IMR-90 (cell line): ENCODE measurements at regions not wholly inside any gene's neighbourhood (a gene's known extent, or its start where the extent isn't known, plus 50 kb on each side); places are given as distances from the start of the nearest gene placed in this dataset.
A peak's percentile ranks its signal among the peaks of the same experiment; 100 is the strongest.

ENCODE experiments used
- ATAC-seq: fragments of 200-7000 bp; cut with Tn5 transposase; 2 replicates; pipeline ENCODE4 v1.9.1; 2020; ENCODE audit warnings: low read depth, mild to moderate bottlenecking, moderate library complexity
- BruUV-seq: library from RNA; stranded (reverse); fragments of 400-500 nt; replicated peaks from 2 replicates; lab custom pipeline; 2021; lab: Mats Ljungman, UMichigan
- CTCF ChIA-PET: fragments of 300-600 bp; formaldehyde crosslinking; extraction: SDS; loops from one replicate; lab custom pipeline; 2021; ENCODE audit warnings: antibody characterized with exemption; lab: Yijun Ruan, JAX
- POLR2A ChIA-PET: fragments of 300-600 bp; sonication (Branson Sonifier 250); formaldehyde crosslinking; loops from one replicate; lab custom pipeline; 2022; ENCODE audit warnings: antibody characterized with exemption; ENCODE audit not compliant: unreplicated experiment; lab: Charles Lee
- DNase-seq: peaks from one replicate; pipeline ENCODE4 v3.0.0; 2013
- H2AFZ ChIP-seq: replicated peaks from 2 replicates; pipeline ENCODE3; 2013; ENCODE audit warnings: low read length, mild to moderate bottlenecking; ENCODE audit not compliant: poor library complexity
- H2AK5ac ChIP-seq: 2 replicates; pipeline ENCODE4 v1.6.1; 2013; ENCODE audit warnings: low read depth, low read length, inconsistent platforms
- H2AK9ac ChIP-seq: replicated peaks from 2 replicates; pipeline ENCODE3; 2013; ENCODE audit warnings: mild to moderate bottlenecking, low read depth, low read length, moderate library complexity; ENCODE audit not compliant: poor library complexity
- H2BK120ac ChIP-seq: 2 replicates; pipeline ENCODE4 v1.6.1; 2013; ENCODE audit warnings: low read depth, low read length, inconsistent platforms
- H2BK15ac ChIP-seq: 3 replicates; pipeline ENCODE4 v1.6.1; 2013; ENCODE audit warnings: low read depth, low read length, inconsistent platforms
- H2BK20ac ChIP-seq: 2 replicates; pipeline ENCODE4 v1.6.1; 2013; ENCODE audit warnings: low read depth, mild to moderate bottlenecking, inconsistent platforms, low read length, moderate library complexity
- H2BK5ac ChIP-seq: 2 replicates; pipeline ENCODE4 v1.6.1; 2013; ENCODE audit warnings: mild to moderate bottlenecking, low read depth, low read length, inconsistent platforms; ENCODE audit not compliant: poor library complexity, severe bottlenecking
- H3K14ac ChIP-seq: replicated peaks from 2 replicates; pipeline ENCODE4 v1.6.1; 2013; ENCODE audit warnings: low read depth, low read length, inconsistent platforms
- H3K18ac ChIP-seq: 2 replicates; pipeline ENCODE4 v1.6.1; 2013; ENCODE audit warnings: low read depth, low read length, control low read depth
- H3K23ac ChIP-seq: 2 replicates; pipeline ENCODE4 v1.6.1; 2013; ENCODE audit warnings: low read depth, low read length, inconsistent platforms
- H3K27ac ChIP-seq: 2 replicates; pipeline ENCODE4 v1.5.1; 2013; ENCODE audit warnings: mild to moderate bottlenecking, control low read depth, low read length; ENCODE audit not compliant: insufficient read depth
- H3K27me3 ChIP-seq: 2 replicates; pipeline ENCODE4 v1.6.1; 2013; ENCODE audit warnings: low read length; ENCODE audit not compliant: control insufficient read depth, insufficient read depth
- H3K36me3 ChIP-seq: 2 replicates; pipeline ENCODE4 v1.6.1; 2013; ENCODE audit warnings: low read length, mixed read lengths; ENCODE audit not compliant: control insufficient read depth, insufficient read depth
- H3K4ac ChIP-seq: 2 replicates; pipeline ENCODE4 v1.6.1; 2013; ENCODE audit warnings: low read depth, low read length, inconsistent platforms
- H3K4me1 ChIP-seq: 2 replicates; pipeline ENCODE4 v1.6.1; 2013; ENCODE audit warnings: low read length, mixed read lengths; ENCODE audit not compliant: control insufficient read depth, insufficient read depth
- H3K4me2 ChIP-seq: 2 replicates; pipeline ENCODE4 v1.6.1; 2013; ENCODE audit warnings: low read depth, mild to moderate bottlenecking, control low read depth, low read length, moderate library complexity
- H3K4me3 ChIP-seq: 2 replicates; pipeline ENCODE4 v1.5.1; 2013; ENCODE audit warnings: low read depth, mild to moderate bottlenecking, control low read depth, low read length, moderate library complexity; ENCODE audit not compliant: insufficient read depth
- H3K56ac ChIP-seq: 2 replicates; pipeline ENCODE4 v1.6.1; 2013; ENCODE audit warnings: low read length, inconsistent platforms; ENCODE audit not compliant: insufficient read depth; ENCODE audit errors: extremely low read depth
- H3K79me1 ChIP-seq, 2 experiments: 2 replicates each; pipeline ENCODE4 v1.6.1; 2013; ENCODE audit warnings: low read length in 2 of 2, inconsistent platforms in 1 of 2, low read depth in 1 of 2
- H3K9ac ChIP-seq: 2 replicates; pipeline ENCODE4 v1.6.1; 2013; ENCODE audit warnings: low read depth, low read length, control low read depth
- H3K9me1 ChIP-seq: 2 replicates; pipeline ENCODE4 v1.6.1; 2013; ENCODE audit warnings: low read length, inconsistent platforms; ENCODE audit not compliant: insufficient read depth
- H3K9me3 ChIP-seq: 2 replicates; pipeline ENCODE4 v1.6.1; 2013; ENCODE audit warnings: low read length; ENCODE audit not compliant: control insufficient read depth, insufficient read depth
- H4K20me1 ChIP-seq: 2 replicates; pipeline ENCODE4 v1.6.1; 2013; ENCODE audit warnings: low read length, inconsistent platforms; ENCODE audit not compliant: insufficient read depth
- H4K5ac ChIP-seq: 2 replicates; pipeline ENCODE4 v1.6.1; 2013; ENCODE audit warnings: mild to moderate bottlenecking, low read depth, low read length, control low read depth
- H4K8ac ChIP-seq, 2 experiments: 2 replicates each; pipeline ENCODE4 v1.6.1; 2013; ENCODE audit warnings: low read depth in 2 of 2, low read length in 2 of 2, control low read depth in 1 of 2, inconsistent platforms in 1 of 2
- H4K91ac ChIP-seq: 2 replicates; pipeline ENCODE4 v1.6.1; 2013; ENCODE audit warnings: low read depth, low read length, inconsistent platforms; ENCODE audit not compliant: insufficient read depth
- BHLHE40 ChIP-seq: fragments of 150-350 bp; IDR thresholded peaks from 2 replicates; pipeline ENCODE4 v1.6.1; 2016; ENCODE audit warnings: mild to moderate bottlenecking, low read depth, low read length
- CEBPB ChIP-seq: IDR thresholded peaks from 2 replicates; pipeline ENCODE4 v1.6.1; 2012; ENCODE audit warnings: low read depth, low read length, improper control_type of control experiment
- CHD1 ChIP-seq: IDR thresholded peaks from 2 replicates; pipeline ENCODE4 v1.6.1; 2012; ENCODE audit warnings: low read depth, low read length, improper control_type of control experiment
- ELK1 ChIP-seq: fragments of 150-350 bp; IDR thresholded peaks from 2 replicates; pipeline ENCODE4 v1.6.1; 2016; ENCODE audit warnings: low read depth, mild to moderate bottlenecking, low read length, moderate library complexity, borderline replicate concordance
- FOS ChIP-seq: fragments of 150-350 bp; IDR thresholded peaks from 2 replicates; pipeline ENCODE4 v1.6.1; 2016; ENCODE audit warnings: low read depth, low read length
- MAFK ChIP-seq: IDR thresholded peaks from 2 replicates; pipeline ENCODE4 v1.6.1; 2012; ENCODE audit warnings: low read depth, low read length, improper control_type of control experiment
- MAZ ChIP-seq: IDR thresholded peaks from 2 replicates; pipeline ENCODE4 v1.6.1; 2012; ENCODE audit warnings: low read depth, mild to moderate bottlenecking, low read length, improper control_type of control experiment, moderate library complexity, borderline replicate concordance
- MXI1 ChIP-seq: IDR thresholded peaks from 2 replicates; pipeline ENCODE4 v1.6.1; 2012; ENCODE audit warnings: low read depth, mild to moderate bottlenecking, low read length, moderate library complexity, borderline replicate concordance
- NFE2L2 ChIP-seq: fragments of 150-350 bp; IDR thresholded peaks from 2 replicates; pipeline ENCODE4 v1.6.1; 2016; ENCODE audit warnings: low read depth, mild to moderate bottlenecking, low read length
- POLR2A ChIP-seq: IDR thresholded peaks from 2 replicates; pipeline ENCODE4 v1.6.1; 2012; ENCODE audit warnings: mild to moderate bottlenecking, low read depth, low read length
- RAD21 ChIP-seq: IDR thresholded peaks from 2 replicates; pipeline ENCODE4 v1.6.1; 2012; ENCODE audit warnings: low read length, improper control_type of control experiment
- RCOR1 ChIP-seq: IDR thresholded peaks from 2 replicates; pipeline ENCODE4 v1.6.1; 2012; ENCODE audit warnings: mild to moderate bottlenecking, low read length, improper control_type of control experiment; ENCODE audit not compliant: insufficient replicate concordance
- RFX5 ChIP-seq: IDR thresholded peaks from 2 replicates; pipeline ENCODE4 v1.8.0; 2012; ENCODE audit warnings: low read depth, mild to moderate bottlenecking, low read length, moderate library complexity
- SMC3 ChIP-seq: fragments of 150-350 bp; IDR thresholded peaks from 2 replicates; pipeline ENCODE4 v1.6.1; 2016; ENCODE audit warnings: low read depth, mild to moderate bottlenecking, antibody characterized with exemption, low read length, moderate library complexity
- dilution Hi-C: fragments of 300-500 bp; cut with HindIII; formaldehyde crosslinking; loops from one replicate; pipeline ENCODE4 v1.14.3; 2018; ENCODE audit warnings: low sequenced_read_pairs; ENCODE audit not compliant: unreplicated experiment
- in situ Hi-C: fragments of 300-500 bp; cut with MboI; formaldehyde crosslinking; loops from 3 replicates; pipeline ENCODE4 v1.14.3; 2019; ENCODE audit warnings: low sequenced_read_pairs, inconsistent platforms, mixed read lengths
- intact Hi-C: fragments of 100-400 bp; cut with micrococcal nuclease; formaldehyde crosslinking; loops from 2 replicates; pipeline ENCODE4 v1.10.0; 2022
- TF ChIP-seq, protein P1 (sequence below): fragments of 150-350 bp; IDR thresholded peaks from 2 replicates; pipeline ENCODE4 v1.6.1; 2017; ENCODE audit warnings: mild to moderate bottlenecking, antibody characterized with exemption, low read length, low read depth

DNA sequence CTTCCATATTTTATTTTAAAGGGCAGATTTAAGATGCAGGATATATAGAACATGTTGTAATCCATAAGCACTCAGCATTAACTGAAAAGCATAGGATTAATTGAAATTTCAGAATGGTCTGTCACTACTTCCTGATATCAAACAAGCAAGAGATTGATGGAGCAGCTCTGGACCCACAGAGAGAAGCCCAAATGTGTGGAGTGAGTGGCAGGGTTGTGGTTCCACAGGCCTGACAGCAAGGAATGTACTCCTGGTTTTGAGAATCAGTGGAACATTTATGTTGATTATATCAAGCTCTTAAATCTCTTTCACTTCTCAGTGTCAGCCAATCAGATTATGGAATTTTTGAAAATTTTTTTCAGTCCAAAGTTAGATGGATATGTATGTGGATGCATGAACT, 267.6 kb upstream of the PRICKLE1 start:
- ATAC-seq, result no peak
- Histone ChIP-seq H4K20me1 (no peaks in the 10 kb centered on the region), H2BK5ac (no peak overlapping the region), H3K18ac (peak overlapping the region; percentile 81; the same call in 1 of the 2 replicates), H4K91ac (no peak overlapping the region), H2AK5ac (no peak overlapping the region), H3K27me3 (no peaks in the 10 kb centered on the region), H4K5ac (peak overlapping the region; percentile 81), H3K4ac (no peak overlapping the region), H3K9me3 (no peaks in the 10 kb centered on the region), H2BK20ac (peak overlapping the region; percentile 52; the same call in 1 of the 2 replicates), H3K14ac (no peak overlapping the region), H3K36me3 (no peaks in the 10 kb centered on the region), H3K9ac (no peak overlapping the region), H3K4me2 (no peak overlapping the region), H2BK120ac (no peak overlapping the region), H3K56ac (no peak overlapping the region), H3K4me3 (no peak overlapping the region), H2BK15ac (0 out of 3 replicates have a peak overlapping the region, but pooled peaks have one; percentile 52), H4K8ac (no peak overlapping the region), H3K9me1 (0 out of 2 replicates have a peak, but pooled peaks cover 3% of the 10 kb centered on the region), H2AK9ac (no peak overlapping the region), H3K23ac (no peak overlapping the region), H3K4me1 (peaks cover 21% of the 10 kb centered on the region), H2AFZ (no peak overlapping the region), H3K79me1 (no peaks in the 10 kb centered on the region), H3K27ac (no peak overlapping the region)
- intact Hi-C loops (loop anchor here (10.0 kb wide), 1 partner anchor 478 kb away; no protein-coding TSS in a partner anchor), dilution Hi-C loops (no loop called here), in situ Hi-C loops (no loop called here)
- no peak for DNase-seq
- no TSS peak for BruUV-seq
- CTCF ChIA-PET, result no interaction called here
- POLR2A ChIA-PET, result no interaction called here
- TF ChIP-seq RCOR1 (no peak), CHD1 (no peak), BHLHE40 (no peak), NFE2L2 (no peak), MAZ (no peak), MAFK (no peak), RFX5 (no peak), MXI1 (no peak), ELK1 (no peak), FOS (no peak), CEBPB (no peak), SMC3 (no peak), RAD21 (no peak), POLR2A (no peak)
- TF ChIP-seq, protein P1, sequence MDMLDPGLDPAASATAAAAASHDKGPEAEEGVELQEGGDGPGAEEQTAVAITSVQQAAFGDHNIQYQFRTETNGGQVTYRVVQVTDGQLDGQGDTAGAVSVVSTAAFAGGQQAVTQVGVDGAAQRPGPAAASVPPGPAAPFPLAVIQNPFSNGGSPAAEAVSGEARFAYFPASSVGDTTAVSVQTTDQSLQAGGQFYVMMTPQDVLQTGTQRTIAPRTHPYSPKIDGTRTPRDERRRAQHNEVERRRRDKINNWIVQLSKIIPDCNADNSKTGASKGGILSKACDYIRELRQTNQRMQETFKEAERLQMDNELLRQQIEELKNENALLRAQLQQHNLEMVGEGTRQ, result no peak
